ENCODE measurements at regions not wholly inside any gene's neighbourhood (a gene's known extent, or its start where the extent isn't known, plus 50 kb on each side); places are given as distances from the start of the nearest gene placed in this dataset.

DNA sequence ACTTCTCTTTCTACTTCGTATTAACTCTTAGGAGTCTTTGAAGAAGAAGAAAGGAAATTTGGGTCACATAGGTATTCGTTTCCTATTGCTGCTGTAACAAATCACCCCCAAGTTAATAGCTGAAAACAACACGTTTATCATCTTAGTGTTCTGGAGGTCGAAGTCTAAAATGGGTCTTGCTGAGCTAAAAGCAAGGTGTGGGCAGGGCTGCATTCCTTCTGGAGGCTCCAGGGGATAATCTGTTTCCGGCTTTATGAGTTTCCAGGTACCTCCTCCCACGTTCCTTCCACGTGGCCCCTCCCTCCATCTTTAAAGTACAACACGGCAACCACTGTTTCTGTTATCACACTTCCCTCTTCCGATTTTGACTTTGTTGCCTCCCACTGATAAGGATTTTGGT, 233.5 kb upstream of the RBBP8 start:
- TF ChIP-seq, protein P1, sequence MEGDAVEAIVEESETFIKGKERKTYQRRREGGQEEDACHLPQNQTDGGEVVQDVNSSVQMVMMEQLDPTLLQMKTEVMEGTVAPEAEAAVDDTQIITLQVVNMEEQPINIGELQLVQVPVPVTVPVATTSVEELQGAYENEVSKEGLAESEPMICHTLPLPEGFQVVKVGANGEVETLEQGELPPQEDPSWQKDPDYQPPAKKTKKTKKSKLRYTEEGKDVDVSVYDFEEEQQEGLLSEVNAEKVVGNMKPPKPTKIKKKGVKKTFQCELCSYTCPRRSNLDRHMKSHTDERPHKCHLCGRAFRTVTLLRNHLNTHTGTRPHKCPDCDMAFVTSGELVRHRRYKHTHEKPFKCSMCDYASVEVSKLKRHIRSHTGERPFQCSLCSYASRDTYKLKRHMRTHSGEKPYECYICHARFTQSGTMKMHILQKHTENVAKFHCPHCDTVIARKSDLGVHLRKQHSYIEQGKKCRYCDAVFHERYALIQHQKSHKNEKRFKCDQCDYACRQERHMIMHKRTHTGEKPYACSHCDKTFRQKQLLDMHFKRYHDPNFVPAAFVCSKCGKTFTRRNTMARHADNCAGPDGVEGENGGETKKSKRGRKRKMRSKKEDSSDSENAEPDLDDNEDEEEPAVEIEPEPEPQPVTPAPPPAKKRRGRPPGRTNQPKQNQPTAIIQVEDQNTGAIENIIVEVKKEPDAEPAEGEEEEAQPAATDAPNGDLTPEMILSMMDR (IDR thresholded peaks at IDR 0.05), result no peak
- TF ChIP-seq, protein P2, sequence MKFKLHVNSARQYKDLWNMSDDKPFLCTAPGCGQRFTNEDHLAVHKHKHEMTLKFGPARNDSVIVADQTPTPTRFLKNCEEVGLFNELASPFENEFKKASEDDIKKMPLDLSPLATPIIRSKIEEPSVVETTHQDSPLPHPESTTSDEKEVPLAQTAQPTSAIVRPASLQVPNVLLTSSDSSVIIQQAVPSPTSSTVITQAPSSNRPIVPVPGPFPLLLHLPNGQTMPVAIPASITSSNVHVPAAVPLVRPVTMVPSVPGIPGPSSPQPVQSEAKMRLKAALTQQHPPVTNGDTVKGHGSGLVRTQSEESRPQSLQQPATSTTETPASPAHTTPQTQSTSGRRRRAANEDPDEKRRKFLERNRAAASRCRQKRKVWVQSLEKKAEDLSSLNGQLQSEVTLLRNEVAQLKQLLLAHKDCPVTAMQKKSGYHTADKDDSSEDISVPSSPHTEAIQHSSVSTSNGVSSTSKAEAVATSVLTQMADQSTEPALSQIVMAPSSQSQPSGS (CRISPR knock-in tag; IDR thresholded peaks at IDR 0.05; ENCODE audit: borderline replicate concordance, low read depth), result no peak

All from WTC11 (cell line).